ENCODE measurements at regions not wholly inside any gene's neighbourhood (a gene's known extent, or its start where the extent isn't known, plus 50 kb on each side); places are given as distances from the start of the nearest gene placed in this dataset.

DNA sequence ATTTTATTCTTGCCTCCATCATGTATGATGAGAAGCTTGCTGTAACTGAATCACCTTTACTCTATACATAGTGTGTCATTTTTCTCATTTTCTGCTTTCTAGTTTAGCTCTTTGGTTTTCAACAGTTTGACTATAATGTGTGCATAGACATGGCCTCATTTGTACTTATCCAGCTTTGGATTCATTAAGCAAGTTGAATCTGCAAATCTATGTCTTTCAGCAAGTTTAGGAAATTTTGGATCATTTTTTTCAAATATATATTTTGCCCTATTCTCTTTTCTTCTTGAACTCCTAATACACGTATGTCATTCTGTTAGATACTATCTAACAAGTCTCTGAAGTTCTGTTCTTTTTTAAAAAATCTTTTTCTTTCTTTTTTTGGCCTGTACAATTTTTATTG lies 57.8 kb downstream of the PRLHR start:
- Histone ChIP-seq H3K4me2 (ENCODE audit: low read length) (no peak overlapping the region), H3K36me3 (ENCODE audit: insufficient read depth, low read length) (no peaks in the 10 kb centered on the region), H3K27me3 (ENCODE audit: control insufficient read depth, insufficient read depth, low read length) (no peaks in the 10 kb centered on the region), H3K4me3 (ENCODE audit: low read length) (no peak overlapping the region), H3K9ac (ENCODE audit: low read depth, low read length) (no peak overlapping the region), H3K9me3 (replicated peaks; ENCODE audit: low read length) (no peaks in the 10 kb centered on the region), H3K4me1 (ENCODE audit: control insufficient read depth, insufficient read depth, low read length) (no peaks in the 10 kb centered on the region)

DNA sequence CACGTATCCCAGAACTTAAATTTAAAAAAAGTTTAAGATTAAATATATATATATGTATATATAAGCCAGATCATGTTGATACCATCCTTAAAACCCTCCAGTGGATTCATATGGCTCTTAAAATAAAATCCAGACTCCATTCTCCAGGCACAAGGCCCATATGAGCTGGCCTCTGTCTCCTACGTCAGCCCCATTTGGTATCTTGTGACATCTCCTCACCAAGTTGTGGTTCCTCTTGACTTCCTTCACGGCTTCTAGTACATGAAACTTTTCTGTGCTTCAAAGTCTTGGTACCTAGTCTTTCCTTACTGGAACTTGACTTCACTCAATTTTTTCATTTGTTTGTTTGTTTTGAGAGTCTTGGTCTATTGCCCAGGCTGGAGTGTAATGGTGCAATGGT lies 61.3 kb downstream of the PRLHR start:
- Histone ChIP-seq H3K36me3 (ENCODE audit: insufficient read depth, low read length) (no peaks in the 10 kb centered on the region), H3K4me2 (ENCODE audit: low read length) (no peak overlapping the region), H3K4me3 (ENCODE audit: low read length) (no peak overlapping the region), H3K4me1 (ENCODE audit: control insufficient read depth, insufficient read depth, low read length) (no peaks in the 10 kb centered on the region), H3K27me3 (ENCODE audit: control insufficient read depth, insufficient read depth, low read length) (no peaks in the 10 kb centered on the region), H3K9ac (ENCODE audit: low read depth, low read length) (no peak overlapping the region), H3K9me3 (replicated peaks; ENCODE audit: low read length) (no peaks in the 10 kb centered on the region)

DNA sequence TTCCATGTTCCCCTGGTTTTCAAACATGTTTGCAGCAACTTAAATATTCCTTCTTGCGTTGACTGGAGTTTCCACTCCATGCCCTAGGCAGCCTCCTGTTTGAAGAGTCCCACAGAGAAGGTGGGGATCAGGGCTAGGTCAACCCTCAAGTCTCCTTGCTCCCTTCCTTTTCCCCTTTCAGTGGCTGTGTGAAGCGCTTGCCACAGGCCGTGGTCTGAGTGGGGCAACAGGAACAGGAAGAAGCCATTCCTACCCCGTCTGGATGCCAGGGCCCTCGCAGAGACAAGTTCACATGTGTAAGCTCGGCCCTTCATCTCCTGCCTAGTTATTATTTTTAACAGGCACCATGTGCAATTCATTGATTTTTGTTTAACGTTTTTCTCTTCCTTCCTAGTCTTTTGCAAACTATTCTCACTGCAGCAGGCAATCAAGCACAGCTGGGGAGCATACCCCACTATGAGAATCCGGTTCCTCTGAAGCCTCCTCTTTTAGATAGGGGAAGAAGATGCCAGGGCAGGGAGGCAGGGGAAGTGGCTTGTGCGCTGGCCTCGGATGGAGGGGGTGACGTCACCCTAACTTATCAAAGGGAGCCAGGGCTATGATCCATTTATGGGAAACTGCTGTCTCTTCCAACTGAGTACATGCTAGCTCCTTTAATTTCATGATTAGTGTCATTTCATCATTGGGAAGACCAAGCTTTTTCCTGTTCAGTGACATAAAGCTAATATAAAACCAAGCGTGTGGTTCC lies 64.2 kb downstream of the PRLHR start:
- Histone ChIP-seq H3K4me2 (ENCODE audit: low read length) (no peak overlapping the region), H3K4me1 (ENCODE audit: control insufficient read depth, insufficient read depth, low read length) (no peaks in the 10 kb centered on the region), H3K27me3 (ENCODE audit: control insufficient read depth, insufficient read depth, low read length) (no peaks in the 10 kb centered on the region), H3K4me3 (ENCODE audit: low read length) (no peak overlapping the region), H3K9ac (ENCODE audit: low read depth, low read length) (no peak overlapping the region), H3K36me3 (ENCODE audit: insufficient read depth, low read length) (no peaks in the 10 kb centered on the region), H3K9me3 (replicated peaks; ENCODE audit: low read length) (no peaks in the 10 kb centered on the region)

DNA sequence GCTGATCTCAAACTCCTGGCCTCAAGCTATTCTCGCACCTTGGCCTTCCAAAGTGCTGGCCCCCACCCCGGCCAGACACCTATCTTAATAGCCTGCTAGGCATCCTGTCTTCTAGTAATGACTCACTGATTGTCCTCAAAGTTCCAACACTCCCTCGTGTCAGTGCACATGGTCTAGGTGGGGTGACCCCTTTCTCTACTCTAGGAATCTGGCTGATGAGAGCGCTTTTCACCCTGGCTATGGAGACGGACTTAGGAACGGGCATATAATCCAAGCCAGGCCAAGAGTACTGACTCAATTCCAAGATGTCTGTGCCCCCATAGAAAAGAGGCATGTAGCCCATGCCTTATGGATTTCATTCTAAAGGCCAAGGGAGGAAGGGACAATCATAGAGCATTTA lies 67.0 kb downstream of the PRLHR start:
- no peak overlapping the region for H3K4me2 ChIP-seq (ENCODE audit: low read length)
- no peaks in the 10 kb centered on the region for H3K9me3 ChIP-seq (replicated peaks; ENCODE audit: low read length)
- no peaks in the 10 kb centered on the region for H3K36me3 ChIP-seq (ENCODE audit: insufficient read depth, low read length)
- H3K4me3 ChIP-seq (ENCODE audit: low read length) = no peak overlapping the region
- no peak overlapping the region for H3K9ac ChIP-seq (ENCODE audit: low read depth, low read length)
- H3K27me3 ChIP-seq (ENCODE audit: control insufficient read depth, insufficient read depth, low read length) = no peaks in the 10 kb centered on the region
- no peaks in the 10 kb centered on the region for H3K4me1 ChIP-seq (ENCODE audit: control insufficient read depth, insufficient read depth, low read length)

DNA sequence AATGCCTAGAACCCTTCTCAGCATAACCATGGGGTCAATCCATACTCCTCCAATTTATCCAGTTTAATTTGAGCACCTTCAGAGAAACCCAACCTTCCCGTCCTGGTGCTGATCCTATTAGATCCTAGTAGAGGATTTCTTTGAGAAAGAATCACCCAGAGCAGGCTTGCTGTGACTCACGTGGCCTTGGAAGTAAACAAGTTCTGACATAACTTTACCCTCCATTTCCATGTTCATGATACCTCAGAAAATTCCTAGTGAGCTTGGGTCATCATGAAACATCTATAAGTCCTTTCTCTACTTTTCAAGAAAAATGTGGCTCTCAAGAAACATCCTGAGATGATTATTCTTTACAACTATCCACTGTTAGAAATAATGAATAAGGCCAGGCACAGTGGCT lies 71.7 kb downstream of the PRLHR start:
- Histone ChIP-seq H3K4me3 (ENCODE audit: low read length) (no peak overlapping the region), H3K4me2 (ENCODE audit: low read length) (no peak overlapping the region), H3K9ac (ENCODE audit: low read depth, low read length) (no peak overlapping the region), H3K36me3 (ENCODE audit: insufficient read depth, low read length) (no peaks in the 10 kb centered on the region), H3K4me1 (ENCODE audit: control insufficient read depth, insufficient read depth, low read length) (no peaks in the 10 kb centered on the region), H3K27me3 (ENCODE audit: control insufficient read depth, insufficient read depth, low read length) (no peaks in the 10 kb centered on the region), H3K9me3 (replicated peaks; ENCODE audit: low read length) (no peaks in the 10 kb centered on the region)

DNA sequence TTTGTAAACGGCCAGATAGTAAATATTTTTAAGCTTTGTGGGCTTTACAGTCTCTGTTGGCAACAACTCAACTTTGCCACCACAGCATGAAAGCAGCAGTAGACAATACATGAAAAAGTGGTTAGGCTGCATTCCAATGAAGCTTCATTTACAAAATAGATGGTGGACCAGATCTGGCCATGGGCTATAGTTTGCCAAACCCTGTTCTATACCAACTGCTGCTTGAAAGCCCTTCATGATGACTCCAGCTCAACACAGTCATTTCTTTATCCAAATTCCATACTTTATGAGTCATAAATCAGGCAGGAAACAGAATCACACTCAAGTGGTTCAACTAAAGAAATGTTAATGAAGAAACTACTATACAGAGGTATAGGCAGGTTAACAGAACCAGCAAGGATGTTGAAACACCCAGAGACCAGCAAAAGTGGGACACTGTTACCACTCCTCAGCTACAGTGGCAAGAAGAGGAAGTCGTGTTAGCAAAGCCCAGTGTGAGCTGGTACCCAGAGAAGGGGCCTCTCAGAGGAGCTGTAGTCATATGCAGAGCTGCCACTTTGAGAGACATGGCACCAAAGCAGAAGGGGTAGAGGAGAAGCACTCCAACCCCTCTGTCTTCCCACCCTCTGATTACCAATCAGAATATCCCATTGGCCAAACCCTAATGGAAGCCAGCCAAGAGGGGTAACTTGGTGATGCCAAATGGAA lies 72.5 kb downstream of the PRLHR start:
- Histone ChIP-seq H3K4me3 (ENCODE audit: low read length) (no peak overlapping the region), H3K4me2 (ENCODE audit: low read length) (no peak overlapping the region), H3K36me3 (ENCODE audit: insufficient read depth, low read length) (no peaks in the 10 kb centered on the region), H3K27me3 (ENCODE audit: control insufficient read depth, insufficient read depth, low read length) (no peaks in the 10 kb centered on the region), H3K9me3 (replicated peaks; ENCODE audit: low read length) (no peaks in the 10 kb centered on the region), H3K9ac (ENCODE audit: low read depth, low read length) (no peak overlapping the region), H3K4me1 (ENCODE audit: control insufficient read depth, insufficient read depth, low read length) (no peaks in the 10 kb centered on the region)

DNA sequence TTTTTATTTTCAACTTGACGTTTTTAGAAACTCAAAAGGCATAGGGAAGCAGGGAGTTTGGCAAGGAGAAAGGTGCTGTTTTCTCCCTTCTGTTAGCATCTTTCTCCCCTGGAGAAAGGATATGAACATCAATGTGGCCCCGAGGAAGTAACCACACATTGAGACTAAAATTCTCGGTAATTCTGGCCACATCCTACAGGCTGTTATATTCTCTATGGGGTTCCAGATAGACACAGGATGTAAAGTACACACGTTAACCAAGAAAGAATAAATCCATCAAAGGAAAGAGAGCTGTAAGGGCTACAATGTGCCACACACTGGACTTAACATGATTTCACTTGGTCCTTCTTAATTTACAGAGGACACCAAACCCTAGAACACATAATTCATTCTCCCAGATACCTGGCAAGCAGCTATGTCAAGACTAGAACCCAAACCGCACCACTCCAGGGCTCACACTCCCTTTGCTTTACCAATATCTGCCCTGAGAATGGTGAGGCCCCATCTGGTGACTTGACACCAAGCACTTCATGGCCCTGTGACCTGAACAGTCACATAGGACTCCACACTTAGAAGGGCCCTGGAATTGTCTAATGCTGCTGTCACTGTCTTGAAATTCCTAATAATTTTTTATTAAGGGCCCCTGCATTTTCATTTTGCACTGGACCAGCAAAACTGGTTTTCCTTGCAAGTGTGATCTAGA lies 73.9 kb downstream of the PRLHR start:
- H3K9me3 ChIP-seq (replicated peaks; ENCODE audit: low read length) = no peaks in the 10 kb centered on the region
- no peak overlapping the region for H3K9ac ChIP-seq (ENCODE audit: low read depth, low read length)
- H3K4me1 ChIP-seq (ENCODE audit: control insufficient read depth, insufficient read depth, low read length) = no peaks in the 10 kb centered on the region
- no peak overlapping the region for H3K4me3 ChIP-seq (ENCODE audit: low read length)
- H3K27me3 ChIP-seq (ENCODE audit: control insufficient read depth, insufficient read depth, low read length) = no peaks in the 10 kb centered on the region
- H3K36me3 ChIP-seq (ENCODE audit: insufficient read depth, low read length) = no peaks in the 10 kb centered on the region
- H3K4me2 ChIP-seq (ENCODE audit: low read length) = no peak overlapping the region

DNA sequence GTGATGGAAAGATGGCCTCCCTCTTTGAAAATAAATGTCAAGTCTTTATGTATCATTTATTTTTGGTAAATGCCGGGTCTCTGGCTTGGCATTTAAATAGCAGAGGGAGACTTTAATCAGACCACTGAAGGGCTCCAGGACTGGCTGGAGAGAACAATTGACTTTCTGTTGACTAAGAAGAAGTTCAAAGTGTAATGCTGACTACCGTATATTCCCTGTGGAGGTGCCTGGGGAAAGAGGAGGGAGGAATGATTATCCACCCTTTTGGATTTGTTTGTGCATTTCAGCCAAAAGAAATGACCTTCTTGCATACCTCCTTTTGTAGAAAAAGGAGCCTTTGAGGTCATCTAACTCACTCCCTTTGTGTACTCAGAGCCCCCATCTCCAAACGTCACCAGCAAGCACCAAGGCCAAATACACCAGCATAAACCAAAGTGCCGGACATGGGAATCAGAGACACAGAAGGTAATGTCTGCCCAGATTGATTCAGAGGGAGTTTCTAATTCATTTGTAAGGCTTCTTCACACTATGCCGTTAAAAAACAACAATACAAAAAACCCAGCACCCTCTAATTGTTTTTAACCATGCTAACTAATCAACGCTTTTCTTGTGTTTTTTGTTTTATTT lies 75.2 kb downstream of the PRLHR start:
- H3K4me1 ChIP-seq (ENCODE audit: control insufficient read depth, insufficient read depth, low read length) = no peaks in the 10 kb centered on the region
- H3K36me3 ChIP-seq (ENCODE audit: insufficient read depth, low read length) = no peaks in the 10 kb centered on the region
- H3K27me3 ChIP-seq (ENCODE audit: control insufficient read depth, insufficient read depth, low read length) = no peaks in the 10 kb centered on the region
- no peak overlapping the region for H3K4me2 ChIP-seq (ENCODE audit: low read length)
- no peak overlapping the region for H3K4me3 ChIP-seq (ENCODE audit: low read length)
- H3K9ac ChIP-seq (ENCODE audit: low read depth, low read length) = no peak overlapping the region
- no peaks in the 10 kb centered on the region for H3K9me3 ChIP-seq (replicated peaks; ENCODE audit: low read length)

DNA sequence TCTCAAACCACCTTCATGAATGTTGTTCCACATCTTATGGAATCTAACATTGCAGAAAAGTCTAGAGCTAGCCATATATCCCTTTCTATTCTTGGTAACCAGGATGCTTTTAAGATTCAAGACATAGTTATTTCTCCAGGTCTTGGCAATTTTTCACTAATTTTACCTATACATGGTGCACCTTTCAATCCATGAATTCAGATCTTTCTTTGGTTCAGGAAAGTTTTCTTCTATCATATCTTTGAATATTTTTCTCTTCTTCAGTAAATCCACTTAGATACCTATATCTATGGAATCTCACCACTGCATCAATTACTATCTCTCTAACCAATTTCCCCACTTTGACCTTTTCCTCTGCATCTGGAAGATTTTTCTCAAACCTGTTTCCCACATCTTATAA lies 77.4 kb downstream of the PRLHR start:
- Histone ChIP-seq H3K4me1 (ENCODE audit: control insufficient read depth, insufficient read depth, low read length) (no peaks in the 10 kb centered on the region), H3K9ac (ENCODE audit: low read depth, low read length) (no peak overlapping the region), H3K36me3 (ENCODE audit: insufficient read depth, low read length) (no peaks in the 10 kb centered on the region), H3K27me3 (ENCODE audit: control insufficient read depth, insufficient read depth, low read length) (no peaks in the 10 kb centered on the region), H3K4me3 (ENCODE audit: low read length) (no peak overlapping the region), H3K4me2 (ENCODE audit: low read length) (no peak overlapping the region), H3K9me3 (replicated peaks; ENCODE audit: low read length) (no peaks in the 10 kb centered on the region)

DNA sequence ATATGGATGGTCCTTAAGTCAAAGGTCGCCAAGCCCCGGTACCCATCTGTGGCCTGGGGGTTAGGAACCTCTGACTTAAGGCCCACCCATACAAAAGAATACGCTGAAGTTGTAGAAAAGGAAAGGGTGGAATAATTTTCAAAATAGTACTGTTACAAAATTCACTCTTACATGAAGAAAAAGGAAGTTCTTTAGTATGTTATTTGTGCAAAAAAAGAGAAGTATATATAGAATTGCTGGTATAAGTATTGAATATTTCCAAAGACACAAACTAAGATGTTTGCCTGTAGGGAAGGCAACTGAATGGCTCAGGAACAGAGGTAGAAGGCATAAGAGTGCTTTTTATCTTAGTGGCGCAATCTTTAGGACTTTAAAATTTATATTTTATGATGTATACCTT lies 78.7 kb downstream of the PRLHR start:
- H3K27me3 ChIP-seq (ENCODE audit: control insufficient read depth, insufficient read depth, low read length) = no peaks in the 10 kb centered on the region
- no peak overlapping the region for H3K4me2 ChIP-seq (ENCODE audit: low read length)
- no peaks in the 10 kb centered on the region for H3K4me1 ChIP-seq (ENCODE audit: control insufficient read depth, insufficient read depth, low read length)
- H3K9me3 ChIP-seq (replicated peaks; ENCODE audit: low read length) = no peaks in the 10 kb centered on the region
- H3K9ac ChIP-seq (ENCODE audit: low read depth, low read length) = no peak overlapping the region
- no peaks in the 10 kb centered on the region for H3K36me3 ChIP-seq (ENCODE audit: insufficient read depth, low read length)
- no peak overlapping the region for H3K4me3 ChIP-seq (ENCODE audit: low read length)

DNA sequence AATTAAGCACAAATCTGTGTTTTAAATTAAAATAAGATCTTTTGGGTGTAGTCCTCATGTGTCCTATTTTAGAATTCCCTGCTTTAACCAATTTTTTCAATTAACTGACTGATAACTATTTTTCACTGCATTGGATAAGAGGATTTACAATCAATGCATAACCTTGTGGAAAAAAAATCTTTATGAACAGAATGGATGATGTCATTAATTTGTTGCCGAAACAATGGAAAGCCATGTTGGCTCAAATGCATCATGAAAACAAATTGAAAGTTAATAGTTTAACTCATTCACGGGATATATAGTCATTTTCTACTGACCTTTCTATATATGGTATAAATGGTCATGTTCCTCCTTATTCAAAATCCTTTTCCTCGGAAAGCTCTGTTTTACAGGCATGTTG lies 82.3 kb downstream of the PRLHR start:
- Histone ChIP-seq H3K27me3 (ENCODE audit: control insufficient read depth, insufficient read depth, low read length) (no peaks in the 10 kb centered on the region), H3K36me3 (ENCODE audit: insufficient read depth, low read length) (no peaks in the 10 kb centered on the region), H3K4me3 (ENCODE audit: low read length) (no peak overlapping the region), H3K9ac (ENCODE audit: low read depth, low read length) (no peak overlapping the region), H3K4me1 (ENCODE audit: control insufficient read depth, insufficient read depth, low read length) (no peaks in the 10 kb centered on the region), H3K4me2 (ENCODE audit: low read length) (no peak overlapping the region), H3K9me3 (replicated peaks; ENCODE audit: low read length) (no peaks in the 10 kb centered on the region)
